Lung (tissue), 11 donors: ENCODE measurements at regions not wholly inside any gene's neighbourhood (a gene's known extent, or its start where the extent isn't known, plus 50 kb on each side); places are given as distances from the start of the nearest gene placed in this dataset.

Experiments
- ATAC-seq: fragments of 200-7000 bp; cut with Tn5 transposase; one replicate; pipeline ENCODE4 v1.9.1; 2020; ENCODE audit warnings: moderate number of reproducible peaks; ENCODE audit not compliant: insufficient read depth, low FRiP score
- DNase-seq, 3 donors: peaks; one replicate each; pipeline ENCODE4 v3.0.0-alpha.2; 2013 to 2017
- H3K27ac ChIP-seq, 2 donors: one replicate each; pipeline ENCODE4 v1.5.1; 2013; ENCODE audit warnings: mild to moderate bottlenecking in 2 of 2, moderate library complexity in 2 of 2, control low read depth in 1 of 2, inconsistent platforms in 1 of 2, low read depth in 1 of 2, low read length in 1 of 2
- H3K27me3 ChIP-seq, 3 donors: one replicate each; pipeline ENCODE4 v1.5.1; 2013; ENCODE audit warnings: low read length in 2 of 3; ENCODE audit not compliant: control insufficient read depth in 3 of 3, insufficient read depth in 3 of 3
- H3K36me3 ChIP-seq, 4 donors: one replicate each; pipeline ENCODE4 v1.5.1; 2013; ENCODE audit warnings: low read length in 4 of 4, mild to moderate bottlenecking in 1 of 4, moderate library complexity in 1 of 4; ENCODE audit not compliant: control insufficient read depth in 4 of 4, insufficient read depth in 4 of 4
- H3K4me1 ChIP-seq, 5 donors: one replicate each; pipeline ENCODE4 v1.5.1; 2013; ENCODE audit warnings: low read length in 5 of 5, mild to moderate bottlenecking in 2 of 5, moderate library complexity in 1 of 5; ENCODE audit not compliant: control insufficient read depth in 5 of 5, insufficient read depth in 5 of 5
- H3K4me3 ChIP-seq: one replicate; pipeline ENCODE4 v1.5.1; 2013; ENCODE audit warnings: mild to moderate bottlenecking, control low read depth, moderate library complexity
- H3K9ac ChIP-seq, 2 donors: one replicate each; pipeline ENCODE4 v1.5.1; 2013; ENCODE audit warnings: low read length in 2 of 2, control low read depth in 1 of 2; ENCODE audit not compliant: insufficient read depth in 1 of 2
- H3K9me3 ChIP-seq, 4 donors: one replicate each; pipeline ENCODE4 v1.5.1; 2013; ENCODE audit warnings: low read length in 3 of 4, mild to moderate bottlenecking in 1 of 4, moderate library complexity in 1 of 4; ENCODE audit not compliant: control insufficient read depth in 4 of 4, insufficient read depth in 3 of 4
- WGBS, 2 donors: extraction: QIAGEN DNeasy Blood & Tissue Kit; methylation state at CpG; one replicate each; pipeline ENCODE4 v1.1.7; 2013; 5-methylcytosine and 5-hydroxymethylcytosine counted together
- TF ChIP-seq, protein P1 (sequence below): IDR thresholded peaks from 2 replicates; pipeline ENCODE4 v1.5.1; 2012; ENCODE audit warnings: mild to moderate bottlenecking; ENCODE audit errors: control extremely low read depth, extremely low read depth
- donor health status: control.
- donor health status: control.
- donor health status: Bipolar disorder and iron deficiency.
- donor health status: healthy.
- donor health status: DM: yes; HTN: yes; CAD: no.

GRCh38 chr3:4138786-4139431 is 164.3 kb upstream of the SETMAR start:
- no peaks in the 10 kb centered on the region for H3K36me3 ChIP-seq
- TF ChIP-seq, protein P1, sequence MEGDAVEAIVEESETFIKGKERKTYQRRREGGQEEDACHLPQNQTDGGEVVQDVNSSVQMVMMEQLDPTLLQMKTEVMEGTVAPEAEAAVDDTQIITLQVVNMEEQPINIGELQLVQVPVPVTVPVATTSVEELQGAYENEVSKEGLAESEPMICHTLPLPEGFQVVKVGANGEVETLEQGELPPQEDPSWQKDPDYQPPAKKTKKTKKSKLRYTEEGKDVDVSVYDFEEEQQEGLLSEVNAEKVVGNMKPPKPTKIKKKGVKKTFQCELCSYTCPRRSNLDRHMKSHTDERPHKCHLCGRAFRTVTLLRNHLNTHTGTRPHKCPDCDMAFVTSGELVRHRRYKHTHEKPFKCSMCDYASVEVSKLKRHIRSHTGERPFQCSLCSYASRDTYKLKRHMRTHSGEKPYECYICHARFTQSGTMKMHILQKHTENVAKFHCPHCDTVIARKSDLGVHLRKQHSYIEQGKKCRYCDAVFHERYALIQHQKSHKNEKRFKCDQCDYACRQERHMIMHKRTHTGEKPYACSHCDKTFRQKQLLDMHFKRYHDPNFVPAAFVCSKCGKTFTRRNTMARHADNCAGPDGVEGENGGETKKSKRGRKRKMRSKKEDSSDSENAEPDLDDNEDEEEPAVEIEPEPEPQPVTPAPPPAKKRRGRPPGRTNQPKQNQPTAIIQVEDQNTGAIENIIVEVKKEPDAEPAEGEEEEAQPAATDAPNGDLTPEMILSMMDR, result no peak
- ATAC-seq (no peak), DNase-seq (no peak)
- H3K27me3 ChIP-seq, result no peaks in the 10 kb centered on the region
- WGBS, 2 donors, result 94 to 95% methylated on average over 4 of the region's 4 CpGs
- H3K4me3 ChIP-seq, result no peak overlapping the region
- no peak overlapping the region for H3K27ac ChIP-seq
- no peak overlapping the region for H3K9ac ChIP-seq
- no peaks in the 10 kb centered on the region for H3K4me1 ChIP-seq
- no peaks in the 10 kb centered on the region for H3K9me3 ChIP-seq

DNA sequence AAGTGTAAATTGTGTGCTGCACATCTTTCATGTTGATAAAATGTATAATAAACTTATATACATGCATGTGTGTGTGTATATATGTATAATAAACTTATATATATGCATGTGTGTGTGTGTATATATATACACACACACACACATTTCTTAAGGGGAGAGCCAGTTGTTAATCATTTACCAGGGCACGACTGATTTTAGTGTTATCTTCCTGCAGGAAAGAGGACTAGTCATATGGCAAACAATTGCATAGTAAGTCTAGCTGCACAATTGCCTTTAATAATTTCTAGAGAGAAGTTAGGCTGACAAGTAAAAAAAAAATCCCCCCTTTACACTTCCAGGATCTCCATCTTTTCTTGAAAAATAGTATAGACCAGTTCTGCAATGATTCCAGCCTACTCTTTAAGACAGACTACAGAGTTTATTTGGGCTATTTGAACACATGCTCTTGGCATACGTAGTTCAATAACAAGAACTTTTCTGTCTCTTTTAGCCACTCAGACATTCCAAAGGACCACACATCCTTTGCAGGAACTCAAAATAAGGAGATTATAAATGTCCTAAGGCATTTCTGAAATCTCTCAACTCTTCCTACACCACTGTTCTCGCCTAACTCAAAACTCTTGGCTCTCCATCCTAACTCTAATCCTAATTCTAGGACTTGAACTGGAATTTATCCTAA is 163.6 kb upstream of the SETMAR start:
- H3K36me3 ChIP-seq, result no peaks in the 10 kb centered on the region
- H3K9ac ChIP-seq, result no peak overlapping the region
- no peak for ATAC-seq
- H3K27me3 ChIP-seq, result no peaks in the 10 kb centered on the region
- no peaks in the 10 kb centered on the region for H3K4me1 ChIP-seq
- no peak overlapping the region for H3K4me3 ChIP-seq
- DNase-seq, result no peak
- H3K9me3 ChIP-seq, result no peaks in the 10 kb centered on the region
- WGBS, 2 donors, result 35 to 65% methylated on average over 3 of the region's 3 CpGs
- no peak overlapping the region for H3K27ac ChIP-seq
- TF ChIP-seq, protein P1, result no peak

DNA sequence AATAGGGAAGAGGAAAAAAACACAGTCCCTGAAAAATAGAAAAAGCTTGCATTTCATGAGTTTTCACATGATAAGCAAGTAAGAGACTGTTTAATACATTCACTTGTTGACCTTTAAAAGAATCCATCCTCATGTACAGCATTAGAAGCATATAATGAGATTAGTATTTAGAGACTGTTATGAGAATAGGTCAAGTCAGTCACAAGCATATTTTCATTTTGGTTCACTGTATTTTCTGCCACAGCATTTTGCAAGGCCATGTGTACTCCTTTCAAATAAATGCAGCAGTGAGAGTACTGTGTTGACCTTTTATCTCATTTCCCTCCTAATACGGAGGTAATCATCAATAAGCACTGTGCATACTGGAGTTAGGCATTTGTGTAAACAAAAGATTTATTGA is 162.2 kb upstream of the SETMAR start:
- no peak overlapping the region for H3K9ac ChIP-seq
- DNase-seq (no peak), ATAC-seq (no peak)
- H3K9me3 ChIP-seq, result no peaks in the 10 kb centered on the region
- no peaks in the 10 kb centered on the region for H3K4me1 ChIP-seq
- H3K27ac ChIP-seq, result no peak overlapping the region
- no peaks in the 10 kb centered on the region for H3K27me3 ChIP-seq
- TF ChIP-seq, protein P1, result no peak
- 62 to 66% methylated on average over 1 of the region's 1 CpG for WGBS, 2 donors
- no peak overlapping the region for H3K4me3 ChIP-seq
- H3K36me3 ChIP-seq, result no peaks in the 10 kb centered on the region
